Kasumi-1 (cell line): ENCODE measurements at regions not wholly inside any gene's neighbourhood (a gene's known extent, or its start where the extent isn't known, plus 50 kb on each side); places are given as distances from the start of the nearest gene placed in this dataset.

Source experiments
- DNase-seq, 2 experiments: peaks; one replicate each; lab custom pipeline; 2025; lab: John Stamatoyannopoulos, UW

DNA sequence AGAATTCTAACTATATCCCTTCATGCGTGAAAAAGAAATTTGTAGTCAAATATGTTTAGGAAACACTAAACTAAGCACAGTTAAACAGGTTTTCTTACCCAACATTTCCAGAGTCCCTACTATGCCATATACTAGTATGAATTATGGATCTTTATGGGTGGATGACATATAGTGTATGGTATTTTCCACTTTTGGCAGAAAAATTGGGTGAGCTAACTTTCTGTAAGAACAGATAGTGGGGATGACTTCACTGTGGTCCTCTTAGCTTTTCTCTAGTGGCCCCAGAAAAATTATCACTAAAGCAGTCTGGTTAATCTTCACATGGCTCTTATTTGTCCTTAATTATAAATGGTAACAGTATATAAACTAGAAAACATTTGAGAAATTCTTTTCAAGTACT, 240.0 kb upstream of the GULP1 start:
- DNase-seq, result no peak

DNA sequence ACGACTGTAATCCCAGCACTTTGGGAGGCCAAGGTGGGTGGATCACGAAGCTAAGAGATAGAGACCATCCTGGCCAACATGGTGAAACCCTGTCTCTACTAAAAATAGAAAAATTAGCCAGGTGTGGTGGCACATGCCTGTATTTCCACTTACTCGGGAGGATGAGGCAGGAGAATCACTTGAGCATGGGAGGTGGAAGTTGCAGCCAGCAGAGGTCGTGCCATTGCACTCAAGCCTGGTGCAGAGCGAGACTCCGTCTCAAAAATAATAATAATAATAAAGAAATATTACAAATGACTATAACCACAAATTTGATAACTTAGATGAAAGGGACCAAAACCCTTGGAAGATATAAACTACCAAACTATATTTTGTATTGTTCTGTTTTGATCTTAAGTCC, 226.3 kb upstream of the GULP1 start:
- no peak for DNase-seq

DNA sequence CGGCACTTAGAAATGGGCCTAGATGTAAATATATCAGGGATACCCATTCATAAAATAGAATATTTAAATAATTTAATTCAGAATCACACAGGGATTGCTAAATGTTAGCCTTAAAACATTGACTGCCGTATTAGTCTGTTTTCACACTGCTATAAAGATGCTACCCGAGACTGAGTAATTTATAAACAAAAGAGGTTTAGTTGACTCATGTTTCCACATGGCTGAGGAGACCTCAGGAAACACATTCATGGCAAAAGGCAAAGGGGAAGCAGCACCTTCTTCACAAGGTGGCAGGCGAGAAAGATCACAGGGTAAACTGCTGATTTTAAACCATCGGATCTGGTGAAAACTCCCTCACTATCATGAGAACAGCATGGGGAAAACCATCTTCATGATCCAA, 223.6 kb upstream of the GULP1 start:
- no peak for DNase-seq

DNA sequence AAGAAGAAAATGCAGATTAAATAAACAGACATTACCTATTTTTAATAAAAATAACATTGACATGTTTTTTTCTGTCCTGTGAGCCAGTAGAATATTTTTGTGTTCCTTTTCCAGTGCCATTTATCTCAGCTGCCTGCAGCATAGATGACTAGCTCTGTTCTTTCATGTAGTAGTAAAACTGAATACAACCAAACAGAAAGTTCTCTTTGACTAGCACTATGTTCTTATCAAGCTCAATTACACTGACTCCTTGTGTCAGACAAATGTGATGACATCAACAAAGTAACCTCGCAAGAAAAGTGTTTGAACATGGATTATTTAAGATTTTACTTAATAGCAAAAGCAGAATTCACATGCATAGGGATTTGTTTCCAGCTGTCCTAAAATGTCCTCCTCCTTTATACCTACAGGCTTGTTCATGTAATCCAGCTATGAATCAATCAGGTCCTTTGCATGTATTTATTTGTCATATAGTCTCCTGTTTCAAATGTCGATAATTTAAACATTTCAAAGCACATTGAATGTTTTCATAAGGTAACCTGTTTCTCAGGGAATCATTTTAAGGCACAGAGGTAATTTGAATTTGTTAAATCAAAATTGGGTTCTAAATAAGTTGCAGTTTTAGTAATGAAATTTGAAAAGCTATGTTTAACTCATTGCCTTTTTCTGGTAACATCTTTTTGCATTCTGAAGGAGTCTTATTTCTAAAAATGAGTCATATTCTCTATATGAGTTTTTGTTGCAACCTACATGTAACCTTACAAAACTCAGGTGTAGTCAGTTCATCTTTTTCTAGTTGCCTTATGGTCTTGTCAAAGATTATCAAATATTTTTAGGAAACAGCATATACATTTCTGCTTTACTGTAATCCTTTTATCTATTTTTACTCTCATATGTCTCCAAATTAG, 215.3 kb upstream of the GULP1 start:
- DNase-seq, result no peak

DNA sequence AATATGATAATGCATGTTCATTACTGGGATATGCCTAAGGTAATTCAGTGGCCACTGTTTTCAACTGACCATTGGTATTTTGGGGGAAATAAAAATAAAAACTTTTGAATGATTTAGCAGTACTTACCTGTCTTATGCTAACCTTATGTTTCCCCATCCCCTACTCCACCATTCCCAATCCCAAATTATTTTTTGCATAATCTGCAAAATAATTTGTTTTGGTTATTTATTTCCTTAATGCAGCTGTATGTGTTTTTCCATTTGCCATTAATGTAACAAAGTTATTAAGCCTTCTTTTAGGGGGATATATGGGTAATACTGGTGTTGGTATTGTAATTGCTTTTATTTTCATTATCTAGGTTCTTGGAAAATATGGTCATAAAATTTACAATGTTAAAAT, 213.9 kb upstream of the GULP1 start:
- DNase-seq, result no peak

DNA sequence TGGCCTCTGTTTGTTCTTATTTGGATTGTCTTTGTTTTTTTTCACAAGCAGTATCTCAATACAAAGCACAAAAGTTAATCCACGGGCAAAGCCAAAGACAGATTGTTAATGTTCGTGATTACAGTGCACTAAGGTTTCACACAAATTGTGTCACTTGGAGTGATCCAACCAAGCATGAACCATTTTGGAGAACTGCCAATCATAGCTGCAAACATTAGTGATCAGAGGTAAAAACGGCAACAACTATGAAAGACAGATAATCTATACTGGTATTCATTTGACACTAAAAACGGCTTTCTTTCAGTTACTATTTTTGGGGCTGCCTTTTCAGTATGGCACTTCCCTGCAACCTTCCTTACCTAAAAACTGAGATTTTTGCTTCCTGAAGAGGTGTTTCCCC, 213.1 kb upstream of the GULP1 start:
- no peak for DNase-seq

DNA sequence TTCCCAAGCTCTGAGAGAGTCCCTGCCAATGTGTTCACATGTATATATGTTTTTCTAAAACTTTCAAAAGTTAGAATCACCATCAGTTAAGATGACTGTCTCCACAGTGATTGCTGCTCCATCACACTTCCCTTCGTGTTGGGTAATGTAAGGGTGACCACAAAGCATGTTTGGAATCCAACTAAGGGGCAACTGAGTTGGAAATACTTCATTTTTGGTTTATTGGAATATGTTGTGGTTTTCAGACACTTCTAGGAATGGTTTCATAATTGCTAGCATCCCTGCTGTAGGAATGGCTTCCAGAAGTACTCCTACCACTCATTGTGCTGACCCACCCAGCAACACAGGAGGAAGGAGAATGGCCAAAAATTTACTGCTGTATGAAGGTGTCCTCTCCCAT, 212.5 kb upstream of the GULP1 start:
- no peak for DNase-seq

DNA sequence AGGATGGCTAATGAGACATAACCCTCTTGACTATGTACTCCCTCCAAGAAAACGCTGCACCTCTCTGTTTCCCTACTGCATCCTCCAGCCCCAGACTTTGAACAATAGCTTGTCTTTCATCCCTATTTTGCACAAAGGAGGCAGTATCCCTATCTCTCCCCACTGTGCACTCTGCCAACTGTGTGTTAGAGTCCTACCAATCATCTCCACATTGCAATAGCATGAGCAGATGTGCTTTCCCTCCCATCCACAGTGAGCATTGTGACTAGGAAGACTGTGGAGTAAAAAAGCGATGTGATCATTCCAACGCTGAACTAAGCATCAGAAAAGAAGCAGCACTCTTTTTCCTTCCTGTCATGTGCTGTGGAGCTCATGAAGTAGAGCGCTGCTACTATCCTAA, 206.3 kb upstream of the GULP1 start:
- no peak for DNase-seq

DNA sequence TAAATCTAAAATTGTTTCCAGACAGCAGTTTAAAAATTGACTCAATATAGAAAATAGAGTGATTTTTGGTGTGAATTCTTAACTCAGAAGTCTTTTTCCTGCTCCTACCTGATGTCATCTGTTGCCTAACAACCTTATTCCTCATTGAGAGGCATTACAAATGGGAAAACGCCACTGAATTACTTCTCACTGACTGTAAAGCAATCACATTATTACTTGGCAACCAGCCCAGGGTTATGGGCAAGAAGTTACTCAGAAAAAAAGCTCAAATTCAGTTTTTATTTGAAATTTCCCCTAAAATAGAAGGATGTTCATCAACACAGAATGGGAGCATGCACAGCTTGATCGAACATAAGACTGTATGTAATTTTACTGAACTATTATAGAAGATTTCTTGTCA, 201.8 kb upstream of the GULP1 start:
- no peak for DNase-seq

DNA sequence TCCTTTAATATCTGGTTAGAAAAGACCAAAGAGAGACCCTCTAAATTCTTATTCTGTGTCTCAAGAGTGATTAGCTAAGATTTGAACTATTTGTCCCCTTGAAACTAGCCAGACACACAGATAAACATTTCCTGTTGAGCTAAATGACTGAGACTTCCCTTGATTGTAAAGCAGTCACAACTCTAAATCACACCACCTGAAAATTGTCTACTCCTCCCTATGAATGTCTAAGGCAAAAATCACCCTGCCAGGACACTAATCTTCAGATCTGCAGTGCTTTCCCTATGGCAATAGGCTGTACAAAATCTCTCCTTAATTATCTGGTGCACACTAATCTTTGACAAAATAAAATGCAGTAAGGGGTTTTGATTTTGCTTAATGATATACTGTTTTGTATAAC, 200.5 kb upstream of the GULP1 start:
- DNase-seq, result no peak

DNA sequence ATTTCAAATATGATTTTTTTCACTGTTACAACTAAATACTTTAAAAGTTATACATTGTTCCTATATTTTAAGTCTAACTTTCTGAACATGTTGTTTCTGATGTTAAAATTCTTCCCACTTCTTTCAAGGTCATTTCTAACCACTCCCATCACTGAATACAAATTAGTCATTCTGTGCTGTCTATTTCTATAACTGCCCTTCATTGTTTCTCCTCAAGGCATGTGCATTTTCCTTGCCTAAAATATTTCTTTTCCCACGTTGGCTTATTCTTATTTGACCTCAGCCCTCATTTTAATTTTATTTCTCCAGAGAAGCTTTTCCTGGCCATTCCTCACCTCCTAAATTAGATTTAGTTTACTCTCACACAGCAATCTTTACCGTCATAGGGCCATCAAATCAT, 198.9 kb upstream of the GULP1 start:
- DNase-seq, result no peak

DNA sequence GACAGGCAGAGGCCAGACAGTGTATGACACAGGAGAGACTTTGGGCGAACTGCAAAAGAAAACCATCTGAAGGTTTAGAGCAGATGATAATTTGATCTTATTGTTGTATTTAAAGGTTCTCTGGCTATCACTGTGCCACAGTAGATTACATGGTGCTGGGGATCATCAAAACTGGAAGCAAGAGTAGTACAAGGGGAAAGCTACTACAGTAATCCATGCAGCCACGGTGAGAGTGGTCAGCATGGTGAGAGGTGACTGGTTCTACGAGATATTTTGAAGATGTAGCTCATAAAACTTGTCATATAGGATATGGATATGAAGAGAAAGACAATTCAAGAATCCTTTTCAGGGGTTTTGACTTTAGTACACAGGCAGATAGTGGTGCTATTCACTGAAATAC, 194.8 kb upstream of the GULP1 start:
- no peak for DNase-seq

DNA sequence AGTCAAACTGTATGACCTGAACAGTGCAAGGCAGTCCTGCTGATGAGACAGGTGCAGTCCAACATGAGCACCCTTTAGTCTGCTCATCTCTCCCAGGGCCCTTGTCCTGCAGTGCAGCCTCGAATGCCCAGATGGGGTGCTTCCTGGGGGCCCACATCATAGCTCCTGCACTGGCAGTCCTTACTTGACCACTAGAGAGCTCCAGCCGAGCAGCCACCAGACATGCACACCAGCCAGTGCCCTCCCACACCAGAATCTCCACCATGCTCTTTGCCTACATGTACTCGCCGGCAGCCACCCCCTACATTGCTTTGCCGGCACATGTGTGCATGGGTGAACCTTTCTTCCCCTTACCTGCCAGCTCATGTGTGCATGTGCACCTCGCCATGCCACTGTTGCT, 188.8 kb upstream of the GULP1 start:
- DNase-seq, result no peak

DNA sequence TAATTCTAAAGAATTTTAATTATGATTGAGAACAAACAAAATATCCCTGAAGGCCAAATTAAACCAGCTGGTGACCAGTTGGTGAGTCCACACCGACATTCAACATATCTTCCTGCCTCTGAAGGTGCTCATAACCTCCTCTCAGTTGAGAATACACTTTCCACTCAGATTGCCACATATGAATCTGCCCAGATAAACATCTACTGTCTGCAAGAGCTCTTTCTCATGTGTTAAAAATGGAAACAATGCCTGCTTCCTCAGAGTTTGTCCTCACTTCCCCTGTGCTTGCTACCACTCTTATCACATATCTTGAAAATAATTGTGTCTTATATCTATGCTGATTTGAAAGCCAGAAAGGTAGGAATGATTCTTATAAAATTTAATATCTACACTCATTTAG, 177.7 kb upstream of the GULP1 start:
- DNase-seq, result peak; percentile 46 to 68

DNA sequence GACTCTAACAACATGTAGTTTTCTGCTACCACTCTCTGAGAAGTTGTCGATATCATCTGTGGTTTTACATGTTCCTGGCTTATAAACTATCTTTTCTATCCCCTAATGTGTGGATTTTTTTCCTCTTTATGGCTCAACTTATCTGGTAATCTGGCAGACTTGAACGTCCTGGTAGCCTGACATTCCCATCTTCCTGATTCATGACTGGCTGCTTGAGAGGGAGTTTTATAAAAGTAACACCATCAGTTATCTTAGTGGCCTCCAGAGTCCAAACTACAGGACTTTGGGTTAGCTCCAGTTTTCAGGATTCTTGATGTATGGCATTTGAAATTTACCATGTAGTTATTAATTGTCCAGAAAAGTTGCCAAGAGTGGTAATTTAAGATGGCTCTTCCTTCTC, 174.0 kb upstream of the GULP1 start:
- no peak for DNase-seq

DNA sequence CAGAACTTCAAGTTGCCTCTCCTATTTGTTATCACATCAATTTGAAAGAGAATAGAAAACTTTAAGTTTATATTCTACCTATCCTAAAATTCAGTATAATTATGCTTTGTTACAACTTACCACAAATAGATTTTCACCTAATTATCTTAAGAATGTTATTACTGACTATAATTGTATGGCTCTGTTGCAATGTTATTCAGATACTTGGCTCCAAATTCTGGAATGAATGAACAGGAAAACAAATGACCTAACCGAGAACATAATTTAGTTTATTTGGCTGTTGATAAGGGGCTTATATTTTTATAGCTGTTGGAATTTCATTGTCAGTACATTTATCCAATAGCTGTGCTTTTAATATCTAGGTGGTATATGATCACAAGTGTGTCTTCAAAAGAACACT, 173.2 kb upstream of the GULP1 start:
- no peak for DNase-seq

DNA sequence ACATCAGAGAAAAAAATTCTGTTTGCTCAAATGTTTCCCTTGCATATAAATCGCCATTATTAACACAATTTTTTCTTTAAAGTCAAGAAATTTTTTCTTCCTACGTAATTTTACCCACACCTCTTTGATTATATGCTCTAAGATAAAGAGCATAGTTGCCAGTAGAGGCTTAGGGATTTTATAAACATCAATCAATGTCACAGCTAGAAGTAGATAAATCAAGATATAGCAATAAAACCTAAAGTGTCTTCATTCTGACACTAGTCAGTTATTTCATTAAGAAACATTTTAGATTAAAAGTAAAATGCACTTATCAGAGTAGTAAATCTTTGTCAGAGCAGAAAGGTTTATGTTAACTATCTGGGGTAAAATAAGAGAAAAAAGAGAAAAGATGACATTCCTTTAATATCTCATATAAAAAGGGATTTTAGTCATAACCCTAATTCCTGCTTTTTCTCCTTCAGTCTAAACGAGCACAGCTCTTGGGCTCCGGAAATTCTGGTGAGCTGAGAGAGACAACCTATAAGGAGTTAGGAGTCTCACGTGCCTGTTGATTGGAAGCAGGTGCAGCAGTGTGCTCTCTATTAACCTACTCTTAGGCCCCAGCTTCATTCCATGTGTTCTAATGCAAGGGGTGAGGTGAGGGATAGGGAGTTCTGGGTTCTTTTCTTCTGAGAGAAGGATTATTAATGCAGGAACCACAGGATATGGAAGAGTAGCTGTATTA, 172.4 kb upstream of the GULP1 start:
- no peak for DNase-seq

DNA sequence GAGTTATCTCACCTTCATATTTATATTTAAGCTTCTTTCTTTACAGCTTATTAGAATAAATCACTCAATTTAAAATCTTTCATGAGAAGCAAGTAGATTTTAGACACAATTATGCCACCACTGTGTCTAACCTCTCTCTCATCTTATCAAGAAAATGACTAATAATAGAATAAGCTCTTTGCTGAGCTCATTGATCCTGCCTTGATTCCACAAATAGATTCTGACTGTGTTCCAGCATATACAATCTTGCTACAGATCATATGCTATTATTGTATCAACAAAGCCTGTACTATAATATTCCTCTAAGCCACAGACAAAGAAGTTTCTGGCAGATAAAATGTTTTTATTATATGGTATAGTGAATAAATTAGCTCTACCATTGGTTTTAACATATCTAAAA, 168.7 kb upstream of the GULP1 start:
- DNase-seq, result no peak

DNA sequence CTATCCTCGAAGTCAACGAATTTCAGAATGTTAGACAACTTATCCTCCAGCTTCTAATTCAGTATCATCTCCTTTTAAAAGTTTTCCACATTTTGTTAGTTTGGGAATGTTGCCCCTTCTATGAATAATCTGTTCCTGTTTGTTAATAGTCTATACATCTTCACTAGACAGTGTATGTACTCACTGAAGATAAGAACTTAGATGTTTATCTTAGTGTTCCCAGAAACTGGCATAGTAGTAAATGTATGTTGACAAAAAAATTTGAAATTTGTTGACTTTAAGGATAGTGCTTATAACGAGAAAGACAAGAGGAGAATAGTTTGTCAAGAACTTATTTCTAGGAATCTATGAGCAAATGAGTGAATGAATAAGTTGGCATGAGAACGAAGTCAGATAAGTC, 162.0 kb upstream of the GULP1 start:
- no peak for DNase-seq

DNA sequence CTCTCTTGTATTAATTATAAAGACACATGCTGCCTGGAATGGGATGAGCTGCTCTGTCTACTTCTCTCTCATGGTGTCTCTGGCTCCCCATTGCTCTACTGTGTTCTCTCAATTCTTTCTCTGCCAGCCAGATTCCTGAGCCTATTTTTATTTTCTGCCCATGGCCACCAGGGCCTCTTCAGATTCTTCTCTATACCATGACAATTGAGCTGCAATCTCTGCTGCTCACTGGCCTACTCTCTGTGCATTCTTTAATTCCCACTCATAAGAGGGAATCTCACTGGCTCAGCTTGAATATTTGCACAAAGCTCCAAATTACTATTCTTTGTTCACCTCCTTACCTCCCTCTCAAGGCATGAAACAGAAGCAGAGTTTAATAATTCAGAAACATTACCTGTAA, 161.4 kb upstream of the GULP1 start:
- no peak for DNase-seq

DNA sequence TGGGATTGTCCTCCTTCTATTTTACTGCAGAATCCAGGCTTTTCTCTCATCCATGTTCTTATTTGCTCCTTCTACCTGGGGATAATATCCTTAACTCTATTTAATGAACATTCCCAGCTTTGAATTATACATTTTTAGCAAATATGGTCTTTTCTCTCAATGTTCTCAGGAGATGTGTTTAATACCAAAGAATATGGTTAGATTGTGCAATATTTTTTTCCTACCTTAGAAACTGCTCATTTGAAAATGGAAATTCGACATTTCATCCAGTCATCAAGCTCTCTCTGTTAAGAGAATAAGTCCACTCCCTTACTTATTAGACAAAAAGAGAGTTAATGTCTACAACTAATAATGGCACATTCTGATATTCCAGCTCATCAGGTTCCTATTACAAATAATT, 160.4 kb upstream of the GULP1 start:
- DNase-seq, result no peak

DNA sequence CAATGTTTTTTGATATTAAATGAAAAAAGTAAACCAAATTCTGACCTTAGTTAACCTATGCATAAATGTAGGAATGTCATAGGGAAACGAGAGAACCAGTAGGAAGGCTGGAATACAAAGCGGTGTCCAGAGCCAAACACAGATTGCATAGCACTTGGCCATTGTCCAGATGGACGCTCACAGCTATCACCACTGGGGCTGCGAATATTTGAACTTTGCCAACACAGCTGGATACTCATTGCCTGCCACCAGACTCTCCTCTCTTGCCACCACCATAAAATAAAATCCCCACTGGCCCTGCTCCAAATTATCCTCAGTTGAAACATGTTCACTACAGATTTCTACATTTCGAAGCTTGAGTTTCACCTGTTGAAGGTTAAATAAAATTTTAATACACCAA, 159.3 kb upstream of the GULP1 start:
- DNase-seq, result no peak

DNA sequence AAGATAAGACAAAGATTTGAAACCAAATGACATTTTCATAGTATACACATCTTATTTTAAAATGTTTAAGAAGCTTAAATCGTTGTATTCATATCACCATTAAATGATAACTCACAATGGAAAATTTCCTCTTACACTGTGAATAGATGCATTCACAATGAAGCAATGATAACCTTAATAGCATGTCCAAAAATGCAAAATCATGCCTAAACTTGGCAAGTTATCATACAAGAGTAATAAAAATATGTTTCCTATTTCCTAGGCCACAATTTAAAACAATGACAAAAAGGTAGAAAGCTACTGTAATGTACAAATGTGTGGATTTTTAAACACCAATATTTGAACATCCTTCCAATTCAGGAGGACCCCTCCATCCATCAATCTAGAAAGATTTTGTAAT, 157.4 kb upstream of the GULP1 start:
- DNase-seq, result no peak

DNA sequence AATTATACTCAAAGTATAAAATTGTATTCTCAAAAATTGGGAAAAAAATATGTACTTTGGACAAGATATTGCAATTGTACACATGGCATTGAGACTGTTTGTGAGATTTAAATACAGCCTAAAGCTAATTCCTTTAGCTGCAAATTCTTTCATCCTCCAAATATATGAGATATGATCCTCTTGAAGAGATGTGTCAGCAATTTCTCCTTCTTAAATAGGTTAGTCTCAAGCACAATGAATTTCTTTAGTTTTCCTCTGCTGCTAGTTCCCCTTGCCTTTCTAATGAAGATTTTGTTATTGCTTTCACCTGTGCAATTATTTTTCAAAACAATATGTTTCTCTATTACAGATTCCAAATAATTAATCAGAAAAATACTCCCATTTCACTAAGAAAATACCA, 153.4 kb upstream of the GULP1 start:
- no peak for DNase-seq
